ENCODE measurements at regions not wholly inside any gene's neighbourhood (a gene's known extent, or its start where the extent isn't known, plus 50 kb on each side); places are given as distances from the start of the nearest gene placed in this dataset.

DNA sequence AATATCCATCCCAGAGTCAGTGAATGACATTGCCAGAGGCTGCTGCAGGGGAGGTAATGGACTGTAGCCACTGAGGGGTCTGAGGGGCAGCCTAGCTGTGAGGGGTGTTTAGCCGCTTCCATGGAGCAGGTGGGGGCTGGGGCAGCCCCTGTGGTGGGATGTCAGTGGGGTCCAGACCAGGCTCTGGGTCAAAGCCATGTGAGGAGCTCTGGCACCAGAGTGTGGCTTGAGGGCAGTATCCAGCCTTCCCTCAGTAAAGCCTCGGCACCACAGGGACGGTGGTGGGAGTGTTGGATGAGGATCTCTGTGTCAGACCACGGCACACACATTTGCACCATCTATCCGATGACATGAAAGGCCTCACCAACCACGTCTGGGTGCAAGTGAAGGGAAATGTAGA, 85.0 kb downstream of the INHBB start:
- Mint-ChIP-seq H3K36me3 (ENCODE audit: low read depth) (no peaks in the 10 kb centered on the region), H3K4me3 (no peak overlapping the region), H3K27me3 (peaks cover 6% of the 10 kb centered on the region), H3K4me1 (no peaks in the 10 kb centered on the region), H3K27ac (no peak overlapping the region), H3K9me3 (no peaks in the 10 kb centered on the region)
- TF ChIP-seq, protein P1, sequence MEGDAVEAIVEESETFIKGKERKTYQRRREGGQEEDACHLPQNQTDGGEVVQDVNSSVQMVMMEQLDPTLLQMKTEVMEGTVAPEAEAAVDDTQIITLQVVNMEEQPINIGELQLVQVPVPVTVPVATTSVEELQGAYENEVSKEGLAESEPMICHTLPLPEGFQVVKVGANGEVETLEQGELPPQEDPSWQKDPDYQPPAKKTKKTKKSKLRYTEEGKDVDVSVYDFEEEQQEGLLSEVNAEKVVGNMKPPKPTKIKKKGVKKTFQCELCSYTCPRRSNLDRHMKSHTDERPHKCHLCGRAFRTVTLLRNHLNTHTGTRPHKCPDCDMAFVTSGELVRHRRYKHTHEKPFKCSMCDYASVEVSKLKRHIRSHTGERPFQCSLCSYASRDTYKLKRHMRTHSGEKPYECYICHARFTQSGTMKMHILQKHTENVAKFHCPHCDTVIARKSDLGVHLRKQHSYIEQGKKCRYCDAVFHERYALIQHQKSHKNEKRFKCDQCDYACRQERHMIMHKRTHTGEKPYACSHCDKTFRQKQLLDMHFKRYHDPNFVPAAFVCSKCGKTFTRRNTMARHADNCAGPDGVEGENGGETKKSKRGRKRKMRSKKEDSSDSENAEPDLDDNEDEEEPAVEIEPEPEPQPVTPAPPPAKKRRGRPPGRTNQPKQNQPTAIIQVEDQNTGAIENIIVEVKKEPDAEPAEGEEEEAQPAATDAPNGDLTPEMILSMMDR (IDR thresholded peaks at IDR 0.05), result no peak
- intact Hi-C loops (cut with micrococcal nuclease), result no loop called here
- ATAC-seq (ENCODE audit: low read depth), result no peak
- DNase-seq, result no peak
- CTCF ChIA-PET, result no interaction called here
- POLR2A ChIA-PET, result no interaction called here

DNA sequence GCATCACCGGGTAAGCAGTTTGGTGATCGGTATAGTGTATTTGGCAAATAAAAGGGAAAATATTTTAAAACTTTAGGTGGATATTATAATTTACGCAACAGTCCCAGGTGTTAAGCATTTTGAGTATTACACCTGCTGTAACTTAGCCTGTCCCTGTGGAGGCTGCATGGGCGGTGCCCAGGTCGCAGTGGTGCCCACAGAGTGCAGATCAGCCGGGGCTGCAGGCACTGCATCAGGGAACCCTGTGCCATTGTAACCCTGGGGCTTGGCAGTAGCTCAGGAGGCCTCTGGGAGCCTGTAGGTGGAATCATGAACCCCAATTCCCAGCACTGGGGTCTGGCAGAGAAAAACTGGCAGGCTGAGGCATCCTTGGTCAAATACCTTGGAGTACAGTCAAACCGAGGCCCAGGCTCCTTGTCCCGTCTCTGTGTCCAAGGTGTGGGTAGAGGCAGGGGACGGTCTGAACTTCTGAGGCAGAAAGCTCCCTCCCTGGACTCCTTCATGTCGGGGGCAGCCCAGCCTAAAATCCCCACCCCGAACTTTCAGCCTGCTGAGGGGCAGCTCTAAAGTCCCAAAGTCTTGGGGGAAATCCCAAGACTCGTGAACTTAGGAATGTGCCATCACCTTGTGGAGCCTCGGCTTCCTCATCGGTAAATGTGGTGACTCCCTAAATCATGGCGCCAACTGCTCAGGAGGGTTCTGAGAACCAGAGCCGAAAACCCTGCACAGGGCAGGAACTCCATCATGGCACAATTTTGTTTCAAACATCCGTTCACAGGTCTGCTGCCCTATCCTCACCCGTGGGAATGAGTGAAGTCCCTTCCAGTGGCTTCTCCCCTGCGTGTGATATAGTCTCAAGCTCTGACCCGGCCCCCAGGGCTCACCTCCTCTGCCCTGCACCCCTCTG, 85.7 kb downstream of the INHBB start:
- H3K27me3 Mint-ChIP-seq, result peaks cover 6% of the 10 kb centered on the region
- DNase-seq, result no peak
- CTCF ChIA-PET, result no interaction called here

DNA sequence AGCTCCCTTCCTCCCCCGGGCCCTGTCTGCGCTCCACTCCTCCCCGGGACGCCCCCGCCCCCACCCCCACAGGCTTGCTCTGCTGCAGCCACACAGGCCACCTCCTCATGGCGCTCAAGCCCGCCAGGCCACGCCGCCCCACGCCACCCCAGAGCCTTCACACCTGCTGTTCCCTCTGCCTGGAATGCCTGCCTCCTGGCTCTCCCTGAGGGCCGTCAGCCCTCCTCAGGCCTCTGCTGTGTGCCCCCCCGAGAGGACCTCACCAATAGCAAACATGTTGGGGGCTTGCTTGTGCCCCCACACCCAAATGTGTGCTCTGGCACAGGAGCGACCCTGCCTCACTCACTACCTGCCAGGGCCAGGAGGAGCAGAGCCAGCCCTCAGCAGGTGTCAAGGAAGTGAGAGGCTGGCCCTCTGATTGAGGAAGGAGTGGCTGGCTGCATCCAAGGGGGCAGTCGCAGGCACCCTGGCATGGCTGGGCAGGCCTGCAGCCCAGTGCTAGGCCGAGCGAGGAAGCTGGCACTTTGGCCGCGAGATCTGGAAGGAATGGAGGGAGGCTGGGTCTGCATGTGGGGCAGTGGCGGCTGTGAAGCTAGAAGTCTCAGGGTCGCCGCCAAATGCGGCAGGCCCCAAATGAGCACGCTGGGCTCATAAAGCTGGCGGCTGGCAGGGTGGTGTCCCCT, 86.5 kb downstream of the INHBB start:
- POLR2A ChIA-PET, result no interaction called here
- H3K27ac Mint-ChIP-seq, result no peak overlapping the region
- intact Hi-C loops (cut with micrococcal nuclease), result no loop called here
- ATAC-seq (ENCODE audit: low read depth) (no peak), DNase-seq (no peak)
- H3K27me3 Mint-ChIP-seq, result peaks cover 5% of the 10 kb centered on the region
- H3K4me3 Mint-ChIP-seq, result no peak overlapping the region
- no peaks in the 10 kb centered on the region for H3K36me3 Mint-ChIP-seq (ENCODE audit: low read depth)
- CTCF ChIA-PET, result no interaction called here
- H3K4me1 Mint-ChIP-seq, result no peaks in the 10 kb centered on the region
- TF ChIP-seq, protein P1 (IDR thresholded peaks at IDR 0.05), result no peak
- H3K9me3 Mint-ChIP-seq, result no peaks in the 10 kb centered on the region

More for the DNA sequence above, 85.7 kb downstream of the INHBB start:
- POLR2A ChIA-PET, result no interaction called here
- TF ChIP-seq, protein P1 (IDR thresholded peaks at IDR 0.05), result no peak
- Mint-ChIP-seq H3K27ac (no peak overlapping the region), H3K4me3 (no peak overlapping the region), H3K4me1 (no peaks in the 10 kb centered on the region), H3K9me3 (no peaks in the 10 kb centered on the region), H3K36me3 (ENCODE audit: low read depth) (no peaks in the 10 kb centered on the region)
- intact Hi-C loops (cut with micrococcal nuclease), result no loop called here
- no peak for ATAC-seq (ENCODE audit: low read depth)

DNA sequence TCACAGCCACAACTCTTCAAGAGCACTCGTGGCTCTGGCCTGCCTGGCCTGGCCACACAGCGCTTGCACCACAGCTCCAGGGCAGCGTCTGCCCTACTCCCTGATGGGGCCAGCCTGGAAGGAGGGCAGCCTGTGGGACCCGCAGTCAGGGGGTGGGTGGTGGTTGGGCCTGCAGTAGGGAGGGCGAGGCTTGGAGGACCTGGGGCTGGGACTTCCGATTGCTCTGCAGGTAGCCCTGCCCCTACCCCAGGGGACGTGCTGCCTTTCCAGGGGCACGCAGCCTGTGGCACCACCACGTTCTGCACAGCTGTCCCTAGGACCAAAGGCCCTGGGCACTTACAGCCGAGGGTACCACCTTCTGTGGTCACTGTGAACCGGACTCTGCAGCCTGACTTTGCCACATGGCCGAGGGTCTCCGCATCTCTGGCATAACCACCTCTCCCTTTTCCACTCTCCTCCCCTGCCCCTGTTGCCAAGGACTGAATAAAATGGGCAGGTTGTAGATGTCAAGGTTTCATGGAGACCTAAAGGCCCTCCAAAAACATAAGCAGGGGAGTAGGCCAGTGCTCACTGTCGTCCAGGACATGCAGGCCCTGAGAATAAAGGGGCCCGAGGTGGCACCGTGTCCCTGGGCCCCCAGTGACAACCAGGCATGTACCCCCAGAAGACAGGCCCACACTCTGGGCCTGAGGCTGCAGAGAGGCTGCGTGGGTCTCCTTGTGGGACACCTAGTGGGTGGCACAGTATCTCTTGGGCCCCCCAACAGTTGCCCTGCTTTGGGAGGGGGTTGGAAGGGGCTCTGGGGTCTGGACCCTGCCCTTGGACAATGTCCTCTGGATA, 87.3 kb downstream of the INHBB start:
- Mint-ChIP-seq H3K27me3 (peaks cover 5% of the 10 kb centered on the region), H3K27ac (no peak overlapping the region), H3K4me1 (no peaks in the 10 kb centered on the region), H3K4me3 (no peak overlapping the region), H3K9me3 (no peaks in the 10 kb centered on the region), H3K36me3 (ENCODE audit: low read depth) (no peaks in the 10 kb centered on the region)
- ATAC-seq (ENCODE audit: low read depth), result no peak
- CTCF ChIA-PET, result no interaction called here
- no peak for DNase-seq
- intact Hi-C loops (cut with micrococcal nuclease), result no loop called here
- POLR2A ChIA-PET, result interaction anchor here (0.5 kb wide), 1 partner anchor 43 kb away, joined by 3 read pairs; no protein-coding TSS in a partner anchor
- TF ChIP-seq, protein P1 (IDR thresholded peaks at IDR 0.05), result no peak

All from activated B cell treated with CpG ODN at 0.5 μM for 24 hours (primary cell).